HG03571 (cell line): ENCODE measurements at regions not wholly inside any gene's neighbourhood (a gene's known extent, or its start where the extent isn't known, plus 50 kb on each side); places are given as distances from the start of the nearest gene placed in this dataset.

ENCODE experiments used
- ATAC-seq: cut with Tn5 transposase; IDR thresholded peaks from one replicate; pipeline ENCODE4 v1.9.1; 2021; ENCODE audit not compliant: unreplicated experiment

GRCh38 chr4:125994430-125994829 is 679.7 kb downstream of the FAT4 start:
- no peak for ATAC-seq

GRCh38 chr4:126004941-126005340 is 690.2 kb downstream of the FAT4 start:
- ATAC-seq, result no peak

- no peak for ATAC-seq
Observed at GRCh38 chr4:126007142-126007541, 692.4 kb downstream of the FAT4 start.

GRCh38 chr4:126012691-126013290 is 698.0 kb downstream of the FAT4 start:
- no peak for ATAC-seq

- no peak for ATAC-seq
Observed at GRCh38 chr4:126018274-126018673, 703.5 kb downstream of the FAT4 start.

GRCh38 chr4:126023896-126024295 is 709.1 kb downstream of the FAT4 start:
- ATAC-seq, result no peak

- ATAC-seq, result no peak
Observed at GRCh38 chr4:126027601-126028000, 712.8 kb downstream of the FAT4 start.

- no peak for ATAC-seq
Observed at GRCh38 chr4:126028876-126029275, 714.1 kb downstream of the FAT4 start.

- no peak for ATAC-seq
Observed at GRCh38 chr4:126037231-126037630, 722.5 kb downstream of the FAT4 start.

- ATAC-seq, result no peak
Observed at GRCh38 chr4:126038502-126039144, 723.9 kb downstream of the FAT4 start.

- no peak for ATAC-seq
Observed at GRCh38 chr4:126046081-126046614, 731.4 kb downstream of the FAT4 start.

- ATAC-seq, result no peak
Observed at GRCh38 chr4:126047114-126047513, 732.4 kb downstream of the FAT4 start.

- ATAC-seq, result no peak
Observed at GRCh38 chr4:126051689-126052424, 737.1 kb downstream of the FAT4 start.

GRCh38 chr4:126056116-126056650 is 741.4 kb downstream of the FAT4 start:
- no peak for ATAC-seq

- no peak for ATAC-seq
Observed at GRCh38 chr4:126057371-126057770, 742.6 kb downstream of the FAT4 start.

GRCh38 chr4:126058596-126058995 is 743.8 kb downstream of the FAT4 start:
- ATAC-seq, result no peak

- no peak for ATAC-seq
Observed at GRCh38 chr4:126061655-126062054, 746.9 kb downstream of the FAT4 start.

GRCh38 chr4:126065016-126065415 is 750.3 kb downstream of the FAT4 start:
- ATAC-seq, result no peak

- no peak for ATAC-seq
Observed at GRCh38 chr4:126071346-126072333, 756.9 kb downstream of the FAT4 start.

- ATAC-seq, result no peak
Observed at GRCh38 chr4:126081336-126081735, 766.6 kb downstream of the FAT4 start.

GRCh38 chr4:126086041-126086440 is 771.3 kb downstream of the FAT4 start:
- no peak for ATAC-seq
